ENCODE measurements at regions not wholly inside any gene's neighbourhood (a gene's known extent, or its start where the extent isn't known, plus 50 kb on each side); places are given as distances from the start of the nearest gene placed in this dataset.

- TF ChIP-seq POLR2A (IDR thresholded peaks at IDR 0.05) (no peak), POLR2AphosphoS5 (IDR thresholded peaks at IDR 0.05) (no peak), CTCF (IDR thresholded peaks at IDR 0.05) (no peak)
Observed at GRCh38 chr17:62303476-62303875, 76.9 kb upstream of the EFCAB3 start.

Measured in stomach (tissue), 4 donors.